ENCODE measurements at regions not wholly inside any gene's neighbourhood (a gene's known extent, or its start where the extent isn't known, plus 50 kb on each side); places are given as distances from the start of the nearest gene placed in this dataset.

- TF ChIP-seq POLR2A (IDR thresholded peaks at IDR 0.05; ENCODE audit: low read depth, low read length) (no peak), POLR2AphosphoS5 (IDR thresholded peaks at IDR 0.05; ENCODE audit: low read depth, low read length) (no peak)
These were observed 814.9 kb upstream of the NRXN1 start for GRCh38 chr2:51846796-51847195.

Data from GM12891 (cell line).